Vagina (tissue), 2 donors: ENCODE measurements at regions not wholly inside any gene's neighbourhood (a gene's known extent, or its start where the extent isn't known, plus 50 kb on each side); places are given as distances from the start of the nearest gene placed in this dataset.

Experiments
- CTCF ChIP-seq, 3 experiments: fragments of 450-650 bp in 2 of 3; fragments of 200-600 bp in 1 of 3; sonication (generic) in 1 of 3; IDR thresholded peaks; one replicate each; pipeline ENCODE4 v1.5.1; 2017 to 2019; ENCODE audit warnings: antibody characterized with exemption in 3 of 3, mild to moderate bottlenecking in 2 of 3, moderate library complexity in 2 of 3
- POLR2A ChIP-seq, 2 donors: fragments of 450-650 bp; IDR thresholded peaks; one replicate each; pipeline ENCODE4 v1.6.1; 2017; ENCODE audit warnings: antibody characterized with exemption in 2 of 2, mild to moderate bottlenecking in 2 of 2, moderate library complexity in 2 of 2
- POLR2AphosphoS5 ChIP-seq, 2 donors: sonication (generic); formaldehyde crosslinking; IDR thresholded peaks; one replicate each; pipeline ENCODE4 v1.9.0; 2017; ENCODE audit warnings: antibody characterized with exemption in 2 of 2, mild to moderate bottlenecking in 2 of 2, low read depth in 1 of 2; ENCODE audit not compliant: insufficient read depth in 1 of 2

GRCh38 chr3:73176941-73177340, 115.5 kb downstream of the EBLN2 start:
- no peak for TF ChIP-seq CTCF (IDR thresholded peaks at IDR 0.05)
- TF ChIP-seq POLR2A (IDR thresholded peaks at IDR 0.05), result no peak
- no peak for TF ChIP-seq POLR2AphosphoS5 (IDR thresholded peaks at IDR 0.05; ENCODE audit: insufficient read depth in 1 of 2, low read depth in 1 of 2)
